H1 (cell line): ENCODE measurements at regions not wholly inside any gene's neighbourhood (a gene's known extent, or its start where the extent isn't known, plus 50 kb on each side); places are given as distances from the start of the nearest gene placed in this dataset.

ENCODE experiments used
- CTCF ChIA-PET: fragments of 300-600 bp; sonication (Branson Sonifier 250); formaldehyde crosslinking; loops from one replicate; lab custom pipeline; 2021; ENCODE audit not compliant: partially characterized antibody; lab: Charles Lee
- POLR2A ChIA-PET: fragments of 300-600 bp; sonication (Branson Sonifier 250); formaldehyde crosslinking; loops from one replicate; lab custom pipeline; 2021; ENCODE audit warnings: inconsistent platforms; ENCODE audit not compliant: partially characterized antibody; lab: Charles Lee
- DNase-seq, 2 experiments: peaks; one replicate each; pipeline versions ENCODE4 v3.0.0 to v3.0.0-alpha.2; 2010 to 2022; ENCODE audit warnings: low spot score in 2 of 2, low read depth in 1 of 2, mixed read lengths in 1 of 2
- FAIRE-seq: peaks from 2 replicates; lab custom pipeline; 2011; peaks lifted over from hg19 to GRCh38; lab: Jason Lieb, UNC
- H2AFZ ChIP-seq: 2 replicates; pipeline ENCODE4 v1.8.1; 2012; ENCODE audit warnings: low read length, inconsistent platforms
- H2AK5ac ChIP-seq: 2 replicates; pipeline ENCODE4 v1.6.1; 2013; ENCODE audit warnings: low read depth, low read length
- H2BK120ac ChIP-seq: replicated peaks from 2 replicates; pipeline ENCODE3; 2013; ENCODE audit warnings: low read depth, low read length, inconsistent platforms
- H2BK12ac ChIP-seq: 2 replicates; pipeline ENCODE4 v1.6.1; 2013; ENCODE audit warnings: low read depth, low read length
- H2BK15ac ChIP-seq: 2 replicates; pipeline ENCODE4 v1.6.1; 2013; ENCODE audit warnings: low read length
- H2BK20ac ChIP-seq: 2 replicates; pipeline ENCODE4 v1.6.1; 2013; ENCODE audit warnings: low read length
- H2BK5ac ChIP-seq: 2 replicates; pipeline ENCODE4 v1.6.1; 2013; ENCODE audit warnings: low read depth, low read length
- H3K14ac ChIP-seq: 2 replicates; pipeline ENCODE4 v1.6.1; 2013; ENCODE audit warnings: inconsistent platforms; ENCODE audit not compliant: insufficient read length
- H3K18ac ChIP-seq: 2 replicates; pipeline ENCODE4 v1.6.1; 2013; ENCODE audit warnings: low read length; ENCODE audit errors: extremely low read depth
- H3K23ac ChIP-seq: 2 replicates; pipeline ENCODE4 v1.6.1; 2013; ENCODE audit warnings: inconsistent platforms; ENCODE audit not compliant: insufficient read length
- H3K23me2 ChIP-seq: 2 replicates; pipeline ENCODE4 v1.6.1; 2013; ENCODE audit warnings: low read depth, low read length
- H3K27ac ChIP-seq: 2 replicates; pipeline ENCODE4 v1.6.1; 2011; ENCODE audit warnings: low read depth, low read length, inconsistent platforms
- H3K27me3 ChIP-seq, 4 experiments: replicated peaks in 1 of 4; 1 replicate in 1 of 4; 2 replicates in 3 of 4; pipeline versions ENCODE4 v1.6.1 to v1.8.1; 2011 to 2013; ENCODE audit warnings: low read length in 3 of 4, mild to moderate bottlenecking in 3 of 4, inconsistent platforms in 2 of 4, mixed read lengths in 2 of 4, moderate library complexity in 1 of 4; ENCODE audit not compliant: control insufficient read depth in 3 of 4, insufficient read depth in 3 of 4; ENCODE audit errors: extremely low read depth in 1 of 4
- H3K36me3 ChIP-seq, 4 experiments: 2 replicates each; pipeline versions ENCODE4 v1.6.1 to v1.8.1; 2011 to 2013; ENCODE audit warnings: mild to moderate bottlenecking in 4 of 4, low read length in 3 of 4, moderate library complexity in 2 of 4, control low read depth in 1 of 4, inconsistent platforms in 1 of 4; ENCODE audit not compliant: insufficient read depth in 4 of 4, control insufficient read depth in 2 of 4
- H3K4ac ChIP-seq: replicated peaks from 2 replicates; pipeline ENCODE3; 2013; ENCODE audit warnings: low read length, low read depth, mixed read lengths, inconsistent platforms; ENCODE audit not compliant: insufficient read length
- H3K4me1 ChIP-seq, 4 experiments: replicated peaks in 1 of 4; 1 replicate in 1 of 4; 2 replicates in 3 of 4; pipeline versions ENCODE4 v1.6.1 to v1.8.1; 2011 to 2013; ENCODE audit warnings: low read length in 3 of 4, inconsistent platforms in 2 of 4, mixed read lengths in 1 of 4; ENCODE audit not compliant: insufficient read depth in 4 of 4, control insufficient read depth in 3 of 4
- H3K4me2 ChIP-seq, 2 experiments: 2 replicates each; pipeline versions ENCODE4 v1.6.1 to v1.8.1; 2011 to 2013; ENCODE audit warnings: low read depth in 2 of 2, low read length in 2 of 2, control low read depth in 1 of 2, inconsistent platforms in 1 of 2, mild to moderate bottlenecking in 1 of 2; ENCODE audit not compliant: insufficient read depth in 1 of 2
- H3K4me3 ChIP-seq, 4 experiments: fragments of 200-600, 300-600 bp in 1 of 4; sonication (generic), shearing (Covaris generic), sonication (Bioruptor Twin) in 1 of 4; 2 replicates each; pipeline versions ENCODE4 v1.5.1 to v1.8.1; 2011 to 2016; ENCODE audit warnings: low read length in 4 of 4, low read depth in 3 of 4, control low read depth in 2 of 4, inconsistent platforms in 2 of 4, mild to moderate bottlenecking in 2 of 4, mixed read lengths in 1 of 4, moderate library complexity in 1 of 4; ENCODE audit not compliant: insufficient read depth in 2 of 4; ENCODE audit errors: extremely low read depth in 1 of 4
- H3K56ac ChIP-seq: replicated peaks from 2 replicates; pipeline ENCODE3; 2013; ENCODE audit warnings: low read depth, mild to moderate bottlenecking, mixed read lengths, low read length, inconsistent platforms; ENCODE audit not compliant: insufficient read length
- H3K79me1 ChIP-seq: 2 replicates; pipeline ENCODE4 v1.6.1; 2013; ENCODE audit warnings: low read depth, low read length, control low read depth
- H3K79me2 ChIP-seq, 2 experiments: 2 replicates each; pipeline versions ENCODE4 v1.6.1 to v1.8.1; 2012 to 2013; ENCODE audit warnings: low read length in 2 of 2, mild to moderate bottlenecking in 2 of 2, inconsistent platforms in 1 of 2; ENCODE audit not compliant: insufficient read depth in 2 of 2, control insufficient read depth in 1 of 2
- H3K9ac ChIP-seq, 4 experiments: replicated peaks in 1 of 4; 1 replicate in 1 of 4; 2 replicates in 3 of 4; pipeline versions ENCODE4 v1.6.1 to v1.8.1; 2011 to 2013; ENCODE audit warnings: low read depth in 3 of 4, low read length in 3 of 4, control low read depth in 2 of 4, mild to moderate bottlenecking in 2 of 4, moderate library complexity in 2 of 4, inconsistent platforms in 1 of 4; ENCODE audit errors: extremely low read depth in 1 of 4
- H3K9me3 ChIP-seq, 2 experiments: 2 replicates each; pipeline versions ENCODE4 v1.6.1 to v1.8.1; 2012 to 2013; ENCODE audit warnings: mild to moderate bottlenecking in 2 of 2, moderate library complexity in 2 of 2, control low read depth in 1 of 2, inconsistent platforms in 1 of 2, low read depth in 1 of 2, low read length in 1 of 2, mixed read lengths in 1 of 2; ENCODE audit not compliant: insufficient read depth in 2 of 2
- H4K20me1 ChIP-seq, 2 experiments: replicated peaks in 1 of 2; 2 replicates each; pipeline versions ENCODE3 to v1.8.1; 2011 to 2013; ENCODE audit warnings: inconsistent platforms in 2 of 2, low read length in 2 of 2, mild to moderate bottlenecking in 1 of 2; ENCODE audit not compliant: insufficient read depth in 2 of 2, control insufficient read depth in 1 of 2
- H4K5ac ChIP-seq: 2 replicates; pipeline ENCODE4 v1.6.1; 2013; ENCODE audit warnings: low read length, low read depth, mixed read lengths, inconsistent platforms; ENCODE audit not compliant: insufficient read length
- H4K8ac ChIP-seq: 2 replicates; pipeline ENCODE4 v1.8.0; 2013; ENCODE audit warnings: mild to moderate bottlenecking, moderate library complexity, low read length, inconsistent platforms; ENCODE audit not compliant: insufficient read depth; ENCODE audit errors: extremely low read depth
- H4K91ac ChIP-seq: replicated peaks from 2 replicates; pipeline ENCODE3; 2013; ENCODE audit warnings: low read length, mixed read lengths, inconsistent platforms; ENCODE audit not compliant: insufficient read length
- ATF2 ChIP-seq: IDR thresholded peaks from 2 replicates; pipeline ENCODE4 v1.6.1; 2012; ENCODE audit warnings: low read length, inconsistent platforms
- HDAC6 ChIP-seq: IDR thresholded peaks from one replicate; pipeline ENCODE4 v1.7.1; 2012; ENCODE audit warnings: low read depth, mild to moderate bottlenecking, inconsistent platforms, low read length, moderate library complexity
- JUN ChIP-seq: IDR thresholded peaks from 2 replicates; pipeline ENCODE4 v1.6.1; 2011; ENCODE audit warnings: low read depth, mild to moderate bottlenecking, improper control_type of control experiment, low read length
- KDM4A ChIP-seq: IDR thresholded peaks from one replicate; pipeline ENCODE4 v1.7.1; 2012; ENCODE audit warnings: low read depth, mild to moderate bottlenecking, moderate library complexity, low read length, inconsistent platforms; ENCODE audit not compliant: severe bottlenecking
- MAFK ChIP-seq: IDR thresholded peaks from 2 replicates; pipeline ENCODE4 v1.6.1; 2012; ENCODE audit warnings: low read depth, mild to moderate bottlenecking, improper control_type of control experiment, low read length
- RBBP5 ChIP-seq: IDR thresholded peaks from 2 replicates; pipeline ENCODE4 v1.7.1; 2012; ENCODE audit warnings: low read depth, mild to moderate bottlenecking, inconsistent platforms, low read length, moderate library complexity, borderline replicate concordance
- SIN3A ChIP-seq, 2 experiments: IDR thresholded peaks in 1 of 2; conservative IDR thresholded peaks in 1 of 2; 2 replicates each; pipeline ENCODE4 v1.6.1; 2011 to 2012; ENCODE audit warnings: low read length in 2 of 2, improper control_type of control experiment in 1 of 2, low read depth in 1 of 2, mild to moderate bottlenecking in 1 of 2
- SP2 ChIP-seq: IDR thresholded peaks from 2 replicates; pipeline ENCODE4 v1.6.1; 2012; ENCODE audit warnings: mild to moderate bottlenecking, low read length, inconsistent platforms
- WGBS, 2 experiments: shearing (Covaris generic) in 1 of 2; methylation state at CpG; one replicate each; pipeline versions ENCODE4 v1.1.6 to v1.1.7; 2013 to 2015; ENCODE audit warnings: low lambda C conversion rate in 2 of 2, mixed read lengths in 2 of 2, inconsistent platforms in 1 of 2, low coverage in 1 of 2, missing lambda C conversion rate in 1 of 2; ENCODE audit not compliant: insufficient replicate concordance in 2 of 2, insufficient coverage in 1 of 2, insufficient read length in 1 of 2; ENCODE audit errors: extremely low coverage in 1 of 2, missing lambda C conversion rate in 1 of 2; 5-methylcytosine and 5-hydroxymethylcytosine counted together

- POLR2A ChIA-PET: no interaction called here
- H4K8ac ChIP-seq: no peak overlapping the region
- H3K14ac ChIP-seq: no peak overlapping the region
- DNase-seq: no peak
- H3K18ac ChIP-seq: no peak overlapping the region
- no peak overlapping the region for H2BK15ac ChIP-seq
- H3K79me1 ChIP-seq: no peaks in the 10 kb centered on the region
- CTCF ChIA-PET: no interaction called here
- H2AK5ac ChIP-seq: no peak overlapping the region
- H3K27ac ChIP-seq: no peak overlapping the region
- no peak overlapping the region for H3K4me2 ChIP-seq
- no peak overlapping the region for H3K4me3 ChIP-seq
- H3K9me3 ChIP-seq: peaks cover 79 to 82% of the 10 kb centered on the region in 2 experiments
- 72% methylated on average over 5 of the region's 6 CpGs; no CpG with 5 or more reads in 1 of the 2 experiments for WGBS, 2 experiments
- no peaks in the 10 kb centered on the region for H3K23me2 ChIP-seq
- H2BK5ac ChIP-seq: no peak overlapping the region
- no peak overlapping the region for H2BK12ac ChIP-seq
- H3K56ac ChIP-seq: no peak overlapping the region
- no peak overlapping the region for H2BK120ac ChIP-seq
- 0 out of 7 replicates have a peak, but pooled peaks cover 0 to 2% (median 0%) of the 10 kb centered on the region in 4 experiments for H3K27me3 ChIP-seq
- H3K4me1 ChIP-seq: no peaks in the 10 kb centered on the region
- no peaks in the 10 kb centered on the region for H4K20me1 ChIP-seq
- H4K91ac ChIP-seq: no peak overlapping the region
- H3K36me3 ChIP-seq: no peaks in the 10 kb centered on the region
- no peak overlapping the region for H4K5ac ChIP-seq
- FAIRE-seq: no peak
- H3K9ac ChIP-seq: no peak overlapping the region
- no peaks in the 10 kb centered on the region for H3K79me2 ChIP-seq
- no peak overlapping the region for H2BK20ac ChIP-seq
- no peak overlapping the region for H3K4ac ChIP-seq
- no peak overlapping the region for H3K23ac ChIP-seq
- no peak overlapping the region for H2AFZ ChIP-seq
- TF ChIP-seq HDAC6: no peak
- no peak for TF ChIP-seq JUN
- no peak for TF ChIP-seq SIN3A (conservative IDR thresholded peaks at IDR 0.05 in 1 of 2, IDR thresholded peaks at IDR 0.05 in 1 of 2; ENCODE audit: low read depth in 1 of 2, low read length in 2 of 2)
- TF ChIP-seq KDM4A: no peak
- TF ChIP-seq SP2: no peak
- no peak for TF ChIP-seq ATF2
- TF ChIP-seq RBBP5: no peak
- no peak for TF ChIP-seq MAFK
These were observed 1722.1 kb downstream of the TP53TG3F start for GRCh38 chr16:35181422-35182030.
